Nucleus accumbens (tissue), 56 donors: ENCODE measurements at regions not wholly inside any gene's neighbourhood (a gene's known extent, or its start where the extent isn't known, plus 50 kb on each side); places are given as distances from the start of the nearest gene placed in this dataset.

Source experiments
- DNase-seq, 56 donors: peaks; one replicate each; lab custom pipeline; 2025; lab: John Stamatoyannopoulos, UW

DNA sequence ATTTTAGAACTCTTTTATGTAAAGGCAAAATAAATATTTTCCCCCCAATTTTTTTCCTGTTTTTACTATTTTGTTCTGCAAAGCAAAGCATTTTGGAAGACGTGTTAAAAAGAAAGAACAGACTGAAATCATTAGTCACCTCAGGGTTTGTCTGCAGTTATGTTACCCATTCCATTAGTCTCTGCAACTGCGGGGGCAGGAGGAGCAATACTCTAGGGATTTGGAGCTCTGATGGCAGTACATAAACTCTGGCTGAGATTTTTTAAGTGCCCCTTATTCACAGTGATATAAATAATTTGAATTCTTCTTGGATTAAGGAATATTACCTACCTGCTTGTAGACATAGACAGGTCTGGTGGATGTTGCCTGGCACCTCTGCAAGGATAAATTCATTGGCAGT is 88.0 kb upstream of the CELF4 start:
- peak in 2 of 56 donors; percentile 10 to 26 for DNase-seq

DNA sequence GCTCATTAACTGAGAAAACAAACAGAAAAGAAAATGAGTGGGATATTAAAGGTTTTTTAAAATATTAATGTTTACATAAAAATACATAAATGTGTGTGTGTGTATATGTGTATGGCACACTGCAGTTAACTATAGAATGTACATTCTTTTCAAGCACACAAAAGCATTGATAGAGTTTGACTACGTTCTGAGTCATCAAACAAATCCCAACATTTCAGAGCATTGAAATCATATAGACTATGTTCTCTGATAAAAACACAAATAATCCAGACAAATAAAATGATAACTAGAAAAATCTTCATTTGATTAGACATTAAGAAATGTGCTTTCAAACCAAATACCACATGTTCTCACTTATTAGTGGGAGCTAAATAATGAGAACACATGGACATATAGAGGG is 84.3 kb upstream of the CELF4 start:
- DNase-seq: no peak

DNA sequence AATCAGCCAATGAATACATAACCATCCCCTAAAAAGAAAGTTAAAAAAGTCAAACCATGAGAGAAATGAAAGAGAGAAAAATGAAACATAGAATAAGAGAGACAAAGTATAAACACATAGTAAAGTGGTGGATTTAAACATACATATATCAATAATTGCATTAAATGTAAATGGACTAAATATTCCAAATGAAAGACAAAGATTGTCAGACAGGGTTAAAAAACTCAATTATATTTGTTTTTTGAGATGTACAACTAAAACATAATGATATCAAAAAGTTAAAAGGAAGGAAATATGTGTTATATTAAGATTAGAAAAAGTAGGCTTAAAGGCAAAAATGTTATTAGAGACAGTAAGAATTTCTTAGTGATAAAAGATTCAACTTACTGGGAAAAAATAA is 83.8 kb upstream of the CELF4 start:
- no peak for DNase-seq

DNA sequence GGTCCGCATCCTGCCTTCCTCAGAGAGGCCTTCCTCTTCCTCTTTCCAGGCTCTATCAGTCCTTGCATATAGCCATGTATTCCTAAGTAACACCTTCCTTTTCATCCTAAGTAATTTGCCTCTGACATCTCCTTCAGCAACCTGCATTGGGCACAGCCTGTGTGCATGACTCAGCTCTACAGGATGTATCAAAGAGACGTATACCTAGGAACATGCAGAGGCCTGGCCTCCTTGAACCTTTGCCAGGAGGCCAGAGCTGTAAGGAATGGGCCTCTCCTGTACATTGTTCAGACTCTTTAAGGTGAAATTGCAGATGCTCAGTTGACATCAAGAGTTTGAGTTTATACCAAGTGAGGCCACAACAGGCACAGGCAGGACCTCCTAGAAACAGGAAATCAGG is 76.0 kb upstream of the CELF4 start:
- DNase-seq: no peak

DNA sequence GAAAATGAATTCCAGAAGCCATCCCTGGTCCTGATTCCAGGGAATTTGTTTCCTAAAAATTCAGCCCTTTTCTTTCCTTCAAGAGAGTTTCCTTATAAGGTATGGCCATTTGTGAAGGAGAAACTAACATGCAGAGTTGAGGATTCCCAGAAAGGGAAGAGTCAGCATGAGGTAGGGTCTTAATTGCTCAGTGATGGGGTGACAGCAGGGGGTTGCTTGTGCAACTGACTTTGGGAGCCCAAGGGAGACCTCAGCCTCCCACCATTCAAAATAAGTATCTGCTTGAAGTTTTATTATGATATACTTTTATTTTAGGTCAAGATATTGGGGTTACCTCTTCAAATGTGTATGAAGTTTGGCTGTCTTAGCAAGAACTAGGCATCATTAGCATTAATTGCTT is 74.9 kb upstream of the CELF4 start:
- DNase-seq: no peak

DNA sequence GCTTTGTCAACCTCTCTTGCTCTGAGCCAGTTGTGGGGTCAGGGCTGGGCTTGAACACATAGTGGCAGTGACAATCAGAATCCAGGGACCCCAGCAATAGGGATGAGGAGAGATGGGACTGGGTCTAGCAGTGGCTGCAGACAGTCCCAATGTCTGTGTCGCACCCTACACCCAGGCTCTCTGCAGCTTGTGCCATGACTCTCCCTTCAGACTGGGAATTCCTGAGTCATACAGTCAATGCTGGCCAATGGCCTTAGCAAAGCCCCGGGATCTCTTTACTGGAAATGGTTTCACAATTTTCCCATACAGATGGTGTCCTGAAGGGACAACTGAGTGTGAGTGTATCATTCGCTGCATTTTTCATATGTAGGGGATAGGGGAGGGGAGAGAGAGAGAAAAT is 74.2 kb upstream of the CELF4 start:
- DNase-seq: no peak

DNA sequence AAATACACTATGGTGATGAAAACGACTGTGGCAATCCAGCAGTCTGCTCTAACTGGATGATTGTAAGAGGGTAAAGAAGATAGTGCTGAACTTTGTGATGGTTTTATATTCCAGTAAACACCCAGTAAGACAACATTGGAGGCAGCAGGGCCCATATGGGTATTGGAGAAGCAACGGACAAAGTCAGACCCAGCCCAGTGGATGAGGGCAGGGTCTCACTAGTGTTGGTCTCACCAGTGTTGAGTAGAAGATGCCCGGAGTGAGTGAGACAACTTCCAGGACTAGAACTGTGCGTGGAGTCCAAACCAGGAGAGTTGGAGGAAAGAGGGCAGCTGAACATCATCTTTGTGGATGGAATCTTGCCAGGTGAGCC is 71.9 kb upstream of the CELF4 start:
- DNase-seq: no peak

DNA sequence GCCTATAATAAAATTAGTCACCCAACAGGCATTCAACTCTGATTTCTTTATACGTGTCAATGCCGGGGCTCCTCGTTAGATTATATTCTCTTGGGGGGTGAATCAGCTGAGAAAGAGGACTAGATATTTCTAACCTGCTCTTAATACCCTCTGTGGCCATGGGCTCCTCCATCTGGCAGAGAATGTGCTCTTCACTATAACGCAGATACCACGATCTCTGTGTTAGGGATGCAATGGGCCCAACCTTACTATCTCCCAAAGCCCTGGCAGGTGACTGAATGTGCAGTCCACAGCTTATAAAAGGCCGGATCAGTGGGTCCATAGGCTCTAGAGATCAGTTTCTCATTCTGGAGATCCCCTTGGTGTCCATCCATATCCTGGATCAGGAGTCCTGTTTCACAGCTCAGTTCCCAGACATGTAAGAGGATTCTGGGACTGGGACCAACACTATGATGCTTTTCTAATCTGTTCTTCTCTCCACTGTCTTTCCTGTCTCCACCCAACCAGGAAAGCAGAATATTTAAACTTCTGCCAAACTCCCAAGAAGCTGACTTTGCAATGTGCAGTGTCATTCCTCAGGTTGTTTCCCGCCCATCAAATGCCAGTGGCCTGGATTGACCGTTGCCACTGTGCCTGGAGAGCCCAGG is 71.4 kb upstream of the CELF4 start:
- no peak for DNase-seq

DNA sequence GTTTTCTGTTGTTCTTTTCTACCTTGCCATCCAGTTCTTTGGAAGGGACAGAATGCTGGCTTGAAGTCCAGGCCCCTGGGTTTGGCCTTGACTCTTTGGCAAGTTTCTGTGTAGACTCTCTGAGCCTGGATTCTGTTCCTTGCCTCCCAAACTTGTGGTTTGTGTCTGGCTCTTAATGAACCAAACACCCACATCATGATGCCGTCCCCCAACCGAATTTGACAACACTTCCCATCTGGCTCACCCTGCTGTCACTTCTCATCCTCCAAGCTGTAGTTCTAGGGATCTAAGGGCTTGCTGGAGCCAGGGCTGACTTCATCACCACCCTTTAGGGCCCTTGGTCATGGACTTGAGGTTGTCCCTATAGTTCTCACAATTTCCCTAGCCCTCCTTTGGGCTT is 68.9 kb upstream of the CELF4 start:
- no peak for DNase-seq

DNA sequence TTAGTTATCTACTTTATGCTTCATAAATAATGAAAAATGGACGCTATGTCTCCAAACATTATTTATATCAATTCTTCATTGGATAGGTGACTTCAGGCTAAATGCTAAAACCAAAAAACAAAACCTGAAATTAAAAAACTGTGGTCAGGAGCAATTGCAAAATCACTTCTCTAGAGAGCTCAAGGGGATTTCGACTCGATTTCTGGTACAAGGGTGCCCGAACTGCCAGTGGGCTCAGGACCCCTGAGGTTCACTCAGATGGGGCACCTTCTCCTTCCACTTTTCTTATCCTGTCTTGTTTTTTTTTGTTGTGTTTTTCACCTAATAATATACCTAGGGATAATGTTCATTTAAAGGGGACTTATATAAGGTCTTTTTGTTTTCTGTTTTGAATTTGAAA is 65.8 kb upstream of the CELF4 start:
- no peak for DNase-seq

DNA sequence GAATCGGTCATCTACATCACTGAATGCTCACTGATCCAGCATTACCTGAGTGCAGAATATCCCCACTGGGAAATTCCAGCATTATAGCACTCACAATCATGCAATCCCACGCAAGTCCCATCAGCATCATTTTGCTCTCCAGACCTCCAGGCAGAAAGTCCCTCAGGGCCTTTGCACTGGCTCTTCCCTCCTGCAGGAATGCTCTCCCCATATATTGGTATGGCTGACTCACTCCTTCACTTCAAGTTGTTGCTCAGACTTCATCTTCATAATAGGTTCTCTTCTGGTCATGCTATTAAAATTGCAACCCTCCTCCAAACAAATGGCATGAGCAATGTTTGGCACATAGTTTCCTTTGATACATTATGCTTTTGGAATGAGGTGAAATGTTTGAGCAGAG is 64.7 kb upstream of the CELF4 start:
- no peak for DNase-seq

DNA sequence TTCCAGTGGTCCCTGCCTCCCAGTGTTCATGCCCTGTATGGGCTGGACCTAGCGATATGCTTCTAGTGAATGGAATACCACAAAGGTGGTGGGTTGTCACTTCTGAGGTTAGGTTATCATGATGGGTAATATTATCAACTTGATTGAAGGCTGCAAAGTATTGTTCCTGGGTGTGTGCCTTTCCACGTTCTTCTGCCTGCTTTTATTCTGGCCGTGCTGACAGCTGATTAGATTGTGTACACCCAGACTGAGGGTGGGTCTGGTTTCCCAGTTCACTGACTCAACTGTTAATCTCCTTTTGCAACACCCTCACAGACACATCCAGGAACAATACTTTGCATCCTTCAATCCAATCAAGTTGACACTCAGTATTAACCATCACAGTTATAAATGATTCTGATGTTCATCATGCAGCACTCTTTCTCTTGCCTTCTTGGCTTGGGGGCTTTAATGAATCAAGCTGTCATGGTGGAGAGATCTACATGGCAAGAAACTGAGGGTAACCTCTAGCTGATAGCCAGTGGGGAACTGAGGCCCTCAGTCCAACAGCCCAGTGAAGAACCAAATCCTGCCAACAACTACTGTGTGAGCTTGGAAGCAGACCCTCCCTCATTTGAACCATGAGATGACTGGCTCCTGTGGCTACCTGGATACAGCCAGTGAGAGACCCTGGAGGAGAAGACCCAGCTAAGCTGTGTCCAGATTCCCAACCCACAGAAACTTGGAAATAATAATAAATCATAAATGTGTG is 63.0 kb upstream of the CELF4 start:
- no peak for DNase-seq

DNA sequence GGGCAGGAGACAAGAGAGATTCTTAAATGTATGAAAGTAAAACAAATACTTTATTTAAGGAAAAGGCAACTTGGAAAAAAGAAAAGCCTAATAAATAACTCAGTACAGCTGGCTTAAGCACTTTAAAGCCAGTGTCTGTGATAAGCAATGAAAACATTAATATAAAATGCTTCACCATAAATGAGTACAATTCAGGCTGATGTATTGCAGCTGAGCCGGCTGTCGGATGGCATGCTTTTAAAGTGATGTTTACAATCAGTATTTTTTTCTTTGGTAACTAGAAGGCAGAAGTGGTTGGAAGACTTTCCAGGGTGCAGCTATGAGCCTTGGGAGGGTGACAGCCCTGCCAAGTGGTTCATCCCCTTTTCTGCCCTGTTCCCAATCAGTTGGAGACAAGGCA is 58.7 kb upstream of the CELF4 start:
- DNase-seq: no peak

DNA sequence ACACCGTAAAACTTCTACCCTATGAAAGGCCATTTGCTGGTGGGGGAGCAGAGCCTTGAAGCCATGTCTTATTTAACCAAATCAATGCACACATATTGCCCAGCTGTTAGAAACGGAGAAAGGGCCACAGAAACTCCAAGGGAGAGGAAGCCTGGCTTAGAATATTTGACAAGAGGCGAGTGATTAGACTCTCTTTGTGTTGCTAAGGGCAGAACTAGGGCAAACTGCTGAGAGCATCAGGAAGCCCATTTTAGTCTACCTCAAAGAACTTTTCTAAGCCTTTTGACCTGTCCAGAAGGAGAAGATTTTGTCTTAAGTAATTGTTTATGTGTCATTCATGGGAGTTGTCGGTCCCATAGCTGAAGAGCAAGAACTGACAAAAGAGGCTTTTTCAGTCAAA is 54.4 kb upstream of the CELF4 start:
- DNase-seq: no peak

DNA sequence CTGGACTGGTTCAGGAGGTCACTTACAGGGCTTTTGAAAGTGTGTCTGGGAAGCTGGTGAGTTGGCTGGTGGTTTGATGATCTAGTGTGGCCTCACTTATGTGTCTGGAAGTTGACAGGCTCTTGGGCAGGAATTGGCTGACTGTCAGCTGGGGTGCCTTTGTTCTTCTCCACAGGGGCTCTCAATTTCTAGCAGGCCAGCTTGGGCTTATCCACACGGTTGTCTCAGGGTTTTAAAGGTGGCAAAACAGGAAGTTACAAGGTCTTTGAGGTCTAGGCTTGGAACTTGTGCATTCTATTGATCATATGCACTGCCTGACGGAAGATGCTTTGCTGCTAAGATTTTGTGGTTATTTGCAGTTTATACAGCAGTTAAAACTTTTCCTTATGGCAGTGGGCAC is 52.0 kb upstream of the CELF4 start:
- DNase-seq: no peak
